Spleen (tissue), 7 donors: ENCODE measurements at regions not wholly inside any gene's neighbourhood (a gene's known extent, or its start where the extent isn't known, plus 50 kb on each side); places are given as distances from the start of the nearest gene placed in this dataset.

ENCODE experiments used
- CTCF ChIP-seq, 11 experiments: fragments of 200-600 bp in 7 of 11; fragments of 450-650 bp in 4 of 11; sonication (generic) in 4 of 11; IDR thresholded peaks in 8 of 11; conservative IDR thresholded peaks in 3 of 11; 1 replicate in 7 of 11; 2 replicates in 4 of 11; pipeline versions ENCODE4 v1.4.0 to v1.8.0; 2016 to 2021; ENCODE audit warnings: antibody characterized with exemption in 11 of 11, inconsistent platforms in 4 of 11, mild to moderate bottlenecking in 1 of 11
- POLR2AphosphoS5 ChIP-seq, 3 donors: sonication (generic); formaldehyde crosslinking; IDR thresholded peaks; one replicate each; pipeline ENCODE4 v1.5.1; 2017; ENCODE audit warnings: antibody characterized with exemption in 3 of 3
- donor health status: DM: no; HTN: no; CAD: no; lungs with moderate emphysema.
- donor health status: DM: no; HTN: no; CAD: no.
- donor health status: DM: no; HTN: no; CAD: no.

DNA sequence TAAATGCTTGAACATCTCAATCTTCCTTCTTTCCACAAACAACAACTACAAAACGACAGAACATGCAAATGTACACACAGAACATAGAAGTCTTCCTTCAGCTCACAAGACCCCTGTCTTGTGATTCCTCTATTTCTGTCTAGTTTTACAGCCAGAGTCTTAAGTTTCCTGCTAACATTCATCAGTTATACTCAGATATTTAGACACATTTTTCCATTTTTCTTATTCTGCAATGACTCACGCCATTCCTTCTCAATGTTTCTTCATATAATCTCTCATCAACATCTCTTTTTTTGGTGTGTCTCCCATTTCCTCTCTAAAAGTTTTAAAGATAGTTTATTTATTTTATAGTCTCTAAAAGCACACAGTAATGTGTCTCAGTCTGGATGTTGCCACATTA, 1872.9 kb upstream of the PCDH20 start:
- TF ChIP-seq CTCF (IDR thresholded peaks at IDR 0.05 in 8 of 11, conservative IDR thresholded peaks at IDR 0.05 in 3 of 11) (no peak), POLR2AphosphoS5 (IDR thresholded peaks at IDR 0.05) (no peak)
